ENCODE measurements at regions not wholly inside any gene's neighbourhood (a gene's known extent, or its start where the extent isn't known, plus 50 kb on each side); places are given as distances from the start of the nearest gene placed in this dataset.

- ATAC-seq (ENCODE audit: low FRiP score) (no peak), DNase-seq (ENCODE audit: low spot score) (no peak)
- TF ChIP-seq CTCF (IDR thresholded peaks at IDR 0.05): no peak
These were observed 1468.1 kb downstream of the PCDH9 start for GRCh38 chr13:65762012-65762411.

- DNase-seq (ENCODE audit: low spot score): no peak
- ATAC-seq (ENCODE audit: low FRiP score): no peak
- no peak for TF ChIP-seq CTCF (IDR thresholded peaks at IDR 0.05)
These were observed 1474.0 kb downstream of the PCDH9 start for GRCh38 chr13:65756071-65756671.

- no peak for DNase-seq (ENCODE audit: low spot score)
- ATAC-seq (ENCODE audit: low FRiP score): no peak
These were observed 1481.9 kb downstream of the PCDH9 start for GRCh38 chr13:65748227-65748626.

GRCh38 chr13:65746406-65746921 lies 1483.7 kb downstream of the PCDH9 start:
- ATAC-seq (ENCODE audit: low FRiP score) (no peak), DNase-seq (ENCODE audit: low spot score) (no peak)
- TF ChIP-seq CTCF (IDR thresholded peaks at IDR 0.05): no peak

More at GRCh38 chr13:65748227-65748626, 1481.9 kb downstream of the PCDH9 start:
- no peak for TF ChIP-seq CTCF (IDR thresholded peaks at IDR 0.05)

GRCh38 chr13:65744836-65745235 lies 1485.3 kb downstream of the PCDH9 start:
- DNase-seq (ENCODE audit: low spot score): no peak
- no peak for ATAC-seq (ENCODE audit: low FRiP score)
- no peak for TF ChIP-seq CTCF (IDR thresholded peaks at IDR 0.05)

GRCh38 chr13:65733110-65733509 lies 1497.0 kb downstream of the PCDH9 start:
- no peak for TF ChIP-seq CTCF (IDR thresholded peaks at IDR 0.05)
- no peak for ATAC-seq (ENCODE audit: low FRiP score)

GRCh38 chr13:65727070-65727469 lies 1503.1 kb downstream of the PCDH9 start:
- ATAC-seq (ENCODE audit: low FRiP score) (no peak), DNase-seq (ENCODE audit: low spot score) (no peak)
- TF ChIP-seq CTCF (IDR thresholded peaks at IDR 0.05): no peak

More at GRCh38 chr13:65733110-65733509, 1497.0 kb downstream of the PCDH9 start:
- DNase-seq (ENCODE audit: low spot score): no peak

All from omental fat pad (tissue), 3 donors.